Mesodermal cell (in vitro differentiated cells): ENCODE measurements at regions not wholly inside any gene's neighbourhood (a gene's known extent, or its start where the extent isn't known, plus 50 kb on each side); places are given as distances from the start of the nearest gene placed in this dataset.
"Not testable (repeated sequence)": the region's sequence is repeated elsewhere in the genome, so short reads cannot be mapped to it uniquely, and the experiment has no call there.

Experiments used
- H3K27ac ChIP-seq: 2 replicates; pipeline ENCODE4 v1.7.0; 2013; ENCODE audit warnings: mild to moderate bottlenecking, low read depth, low read length, moderate library complexity; ENCODE audit not compliant: severe bottlenecking
- H3K36me3 ChIP-seq: 2 replicates; pipeline ENCODE4 v1.7.1; 2013; ENCODE audit warnings: mild to moderate bottlenecking, low read length, moderate library complexity; ENCODE audit not compliant: control insufficient read depth, insufficient read depth
- H3K4me1 ChIP-seq: one replicate; pipeline ENCODE4 v1.7.1; 2013; ENCODE audit warnings: mild to moderate bottlenecking, low read length; ENCODE audit not compliant: insufficient read depth, control insufficient read depth, poor library complexity, severe bottlenecking
- H3K4me3 ChIP-seq: 2 replicates; pipeline ENCODE4 v1.7.0; 2013; ENCODE audit warnings: low read length, control low read depth, mild to moderate bottlenecking; ENCODE audit not compliant: insufficient read depth, poor library complexity, severe bottlenecking; ENCODE audit errors: extremely low read depth
- H3K9me3 ChIP-seq: 2 replicates; pipeline ENCODE4 v1.7.1; 2013; ENCODE audit warnings: mild to moderate bottlenecking, low read length, moderate library complexity; ENCODE audit not compliant: control insufficient read depth
- WGBS, 2 experiments: methylation state at CpG; one replicate each; pipeline ENCODE4 v1.1.5; 2013; ENCODE audit warnings: missing lambda C conversion rate in 2 of 2; ENCODE audit not compliant: insufficient coverage in 2 of 2; 5-methylcytosine and 5-hydroxymethylcytosine counted together

- H3K36me3 ChIP-seq, H3K4me3 ChIP-seq, H3K4me1 ChIP-seq, H3K9me3 ChIP-seq, H3K27ac ChIP-seq: not testable (repeated sequence)
- WGBS, 2 experiments: 89% methylated on average over 5 of the region's 5 CpGs; no CpG with 5 or more reads in 1 of the 2 experiments
Measured at GRCh38 chr17:70752461-70752860, 583.1 kb downstream of the KCNJ2 start.

DNA sequence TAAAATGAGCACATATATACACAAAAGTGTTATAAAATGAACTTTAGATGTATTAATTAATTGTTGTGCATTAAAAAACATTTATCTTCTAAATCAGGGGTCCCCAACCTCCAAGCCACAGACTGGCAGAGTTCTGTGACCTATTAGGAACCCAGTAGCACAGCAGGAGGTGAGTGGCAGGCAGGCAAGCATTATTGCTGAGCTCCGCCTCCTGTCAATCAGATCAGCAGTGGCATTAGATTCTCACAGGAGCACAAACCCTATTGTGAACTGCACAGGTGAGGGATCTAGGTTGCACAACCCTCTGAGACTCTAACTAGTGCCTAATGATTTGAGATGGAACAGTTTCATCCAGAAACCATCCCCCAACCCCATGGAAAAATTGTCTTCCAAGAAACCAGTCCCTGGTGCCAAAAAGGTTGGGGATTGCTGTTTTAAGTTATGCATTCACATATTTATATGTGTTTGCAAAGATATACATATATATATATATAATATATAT is 583.7 kb downstream of the KCNJ2 start:
- Histone ChIP-seq H3K9me3 (no peaks in the 10 kb centered on the region), H3K4me1 (no peaks in the 10 kb centered on the region), H3K27ac (no peak overlapping the region), H3K36me3 (no peaks in the 10 kb centered on the region), H3K4me3 (no peak overlapping the region)
- WGBS, 2 experiments: 75 to 100% methylated on average over 1 of the region's 1 CpG

DNA sequence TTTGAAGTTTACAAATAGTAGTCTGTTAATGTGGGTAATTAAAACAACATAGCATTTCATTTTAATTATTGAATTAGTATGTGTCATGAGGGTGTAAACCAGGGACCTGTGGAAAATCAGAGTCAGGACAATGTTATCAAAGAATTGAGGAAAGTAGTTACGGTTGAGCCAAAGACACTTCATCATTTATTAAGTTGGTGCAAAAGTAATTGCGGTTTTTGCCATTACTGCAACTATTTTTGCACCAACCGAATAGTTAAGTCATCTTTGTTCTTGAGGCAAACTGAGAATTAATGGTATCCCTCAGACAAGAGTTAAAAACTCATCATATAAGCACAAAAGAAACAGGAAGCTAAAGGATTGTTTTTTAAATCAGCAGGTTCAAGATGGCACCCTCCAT is 593.7 kb downstream of the KCNJ2 start:
- Histone ChIP-seq H3K27ac (no peak overlapping the region), H3K4me3 (no peak overlapping the region), H3K36me3 (no peaks in the 10 kb centered on the region), H3K4me1 (no peaks in the 10 kb centered on the region), H3K9me3 (no peaks in the 10 kb centered on the region)
- 90 to 93% methylated on average over 2 to 3 of the region's 3 CpGs for WGBS, 2 experiments

DNA sequence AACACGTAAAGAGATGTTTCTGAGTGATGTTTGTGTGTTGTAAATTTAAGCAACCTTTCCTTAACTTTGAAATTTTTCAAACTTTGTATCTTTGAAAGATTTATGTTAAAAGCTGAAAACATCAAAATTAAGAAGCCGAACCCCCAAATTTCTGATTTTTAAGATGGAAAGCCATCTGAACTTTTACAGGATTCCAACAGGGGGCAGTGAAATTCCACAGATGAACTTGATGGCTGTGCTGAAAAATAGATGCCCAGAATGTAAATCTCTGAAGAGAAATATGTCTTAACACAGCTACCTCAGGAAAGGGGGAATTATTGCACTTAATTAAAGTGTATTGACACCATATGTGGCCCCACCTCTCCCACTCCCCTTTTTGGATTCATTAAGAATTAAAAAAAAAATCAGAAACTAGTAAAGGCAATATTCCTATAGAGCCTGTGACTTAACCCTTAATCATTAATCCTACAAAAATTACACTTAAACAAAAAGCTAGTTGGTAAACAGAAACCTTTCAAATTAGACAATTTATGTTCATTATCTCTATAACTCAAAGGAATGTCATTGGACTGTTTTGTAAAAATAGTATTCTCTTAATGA is 597.9 kb downstream of the KCNJ2 start:
- no peak overlapping the region for H3K27ac ChIP-seq
- 83% methylated on average over 1 of the region's 2 CpGs; no CpG with 5 or more reads in 1 of the 2 experiments for WGBS, 2 experiments
- no peaks in the 10 kb centered on the region for H3K4me1 ChIP-seq
- H3K36me3 ChIP-seq: no peaks in the 10 kb centered on the region
- no peak overlapping the region for H3K4me3 ChIP-seq
- H3K9me3 ChIP-seq: no peaks in the 10 kb centered on the region

GRCh38 chr17:70769956-70770355 is 600.6 kb downstream of the KCNJ2 start:
- H3K27ac ChIP-seq: no peak overlapping the region

GRCh38 chr17:70771804-70772386 is 602.6 kb downstream of the KCNJ2 start:
- Histone ChIP-seq H3K36me3 (no peaks in the 10 kb centered on the region), H3K27ac (no peak overlapping the region), H3K4me1 (no peaks in the 10 kb centered on the region), H3K9me3 (no peaks in the 10 kb centered on the region), H3K4me3 (no peak overlapping the region)
- 83 to 96% methylated on average over 12 to 13 of the region's 14 CpGs for WGBS, 2 experiments

More at GRCh38 chr17:70769956-70770355, 600.6 kb downstream of the KCNJ2 start:
- Histone ChIP-seq H3K36me3 (no peaks in the 10 kb centered on the region), H3K9me3 (no peaks in the 10 kb centered on the region), H3K4me3 (no peak overlapping the region), H3K4me1 (no peaks in the 10 kb centered on the region)
- WGBS, 2 experiments: 90 to 100% methylated on average over 1 of the region's 1 CpG

DNA sequence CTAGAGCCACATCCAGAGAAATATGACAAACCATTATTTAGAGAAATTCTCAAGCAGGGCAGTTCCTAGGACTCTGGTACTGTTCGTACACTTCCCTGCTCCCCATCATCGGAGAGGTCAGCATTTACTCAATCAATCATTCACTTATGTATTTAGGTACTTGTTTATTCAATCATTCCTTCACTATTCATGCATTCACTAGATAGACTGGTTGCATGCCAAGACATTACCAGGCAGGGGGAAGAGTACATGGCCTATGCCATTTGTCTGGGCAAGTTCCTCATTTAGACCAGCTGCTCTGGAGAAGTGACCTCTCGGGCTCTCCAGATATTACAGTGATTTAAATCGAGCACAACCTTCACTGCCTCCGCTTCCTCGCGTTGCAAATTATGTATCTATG is 603.4 kb downstream of the KCNJ2 start:
- H3K4me3 ChIP-seq: no peak overlapping the region
- WGBS, 2 experiments: 90% methylated on average over 2 of the region's 7 CpGs; no CpG with 5 or more reads in 1 of the 2 experiments
- H3K9me3 ChIP-seq: no peaks in the 10 kb centered on the region
- H3K27ac ChIP-seq: no peak overlapping the region
- no peaks in the 10 kb centered on the region for H3K4me1 ChIP-seq
- H3K36me3 ChIP-seq: no peaks in the 10 kb centered on the region

DNA sequence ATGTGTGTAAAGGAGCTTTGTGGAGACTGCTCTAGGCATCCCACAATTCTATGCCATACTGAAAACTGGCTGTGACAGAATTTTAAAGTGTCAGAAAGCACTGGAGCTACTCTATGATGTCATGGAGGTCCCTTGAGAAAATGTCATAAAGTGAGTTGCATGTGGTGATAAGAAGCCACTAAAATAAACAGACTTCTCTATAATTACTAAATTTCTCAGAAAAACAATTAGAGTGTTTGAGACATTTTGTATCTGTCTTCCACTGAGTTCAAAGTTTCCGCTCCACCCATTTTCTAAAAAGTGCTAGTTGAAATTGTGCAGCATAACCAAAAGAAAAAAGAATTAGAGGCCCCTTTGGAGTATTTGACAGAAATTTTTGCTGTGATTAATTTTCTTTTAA is 603.9 kb downstream of the KCNJ2 start:
- H3K4me3 ChIP-seq: no peak overlapping the region
- WGBS, 2 experiments: no CpG with 5 or more reads among the region's 1 CpG
- H3K27ac ChIP-seq: no peak overlapping the region
- H3K36me3 ChIP-seq: no peaks in the 10 kb centered on the region
- no peaks in the 10 kb centered on the region for H3K9me3 ChIP-seq
- no peaks in the 10 kb centered on the region for H3K4me1 ChIP-seq

- Histone ChIP-seq H3K27ac (no peak overlapping the region), H3K4me3 (no peak overlapping the region), H3K9me3 (no peaks in the 10 kb centered on the region), H3K36me3 (no peaks in the 10 kb centered on the region), H3K4me1 (no peaks in the 10 kb centered on the region)
Measured at GRCh38 chr17:70774339-70775117, 605.2 kb downstream of the KCNJ2 start.

GRCh38 chr17:70775679-70776078 is 606.3 kb downstream of the KCNJ2 start:
- Histone ChIP-seq H3K36me3 (no peaks in the 10 kb centered on the region), H3K4me3 (no peak overlapping the region), H3K27ac (no peak overlapping the region), H3K9me3 (no peaks in the 10 kb centered on the region), H3K4me1 (no peaks in the 10 kb centered on the region)
- 80 to 100% methylated on average over 1 of the region's 2 CpGs for WGBS, 2 experiments

DNA sequence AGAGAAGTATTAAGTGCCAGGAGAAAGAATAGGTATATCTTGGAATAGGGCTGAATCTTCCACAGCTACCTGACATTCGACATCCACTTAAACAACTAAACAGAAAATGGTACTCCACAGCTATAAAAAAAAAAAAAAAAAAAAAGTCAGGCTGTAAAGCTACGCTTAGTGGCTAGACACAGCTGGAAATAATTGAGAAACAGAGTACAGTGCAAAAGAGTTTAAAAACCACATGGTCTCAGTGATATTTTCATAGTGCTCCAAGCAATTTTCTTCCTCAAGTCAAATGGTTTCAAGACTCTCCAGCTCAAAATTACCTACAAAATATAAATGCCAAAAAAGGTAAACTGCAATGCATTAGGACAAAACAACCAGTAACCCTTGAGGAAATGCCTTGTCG is 607.1 kb downstream of the KCNJ2 start:
- Histone ChIP-seq H3K27ac (no peak overlapping the region), H3K36me3 (no peaks in the 10 kb centered on the region), H3K9me3 (no peaks in the 10 kb centered on the region), H3K4me1 (no peaks in the 10 kb centered on the region), H3K4me3 (no peak overlapping the region)
- 67 to 78% methylated on average over 1 of the region's 3 CpGs for WGBS, 2 experiments
